ENCODE measurements at regions not wholly inside any gene's neighbourhood (a gene's known extent, or its start where the extent isn't known, plus 50 kb on each side); places are given as distances from the start of the nearest gene placed in this dataset.

DNA sequence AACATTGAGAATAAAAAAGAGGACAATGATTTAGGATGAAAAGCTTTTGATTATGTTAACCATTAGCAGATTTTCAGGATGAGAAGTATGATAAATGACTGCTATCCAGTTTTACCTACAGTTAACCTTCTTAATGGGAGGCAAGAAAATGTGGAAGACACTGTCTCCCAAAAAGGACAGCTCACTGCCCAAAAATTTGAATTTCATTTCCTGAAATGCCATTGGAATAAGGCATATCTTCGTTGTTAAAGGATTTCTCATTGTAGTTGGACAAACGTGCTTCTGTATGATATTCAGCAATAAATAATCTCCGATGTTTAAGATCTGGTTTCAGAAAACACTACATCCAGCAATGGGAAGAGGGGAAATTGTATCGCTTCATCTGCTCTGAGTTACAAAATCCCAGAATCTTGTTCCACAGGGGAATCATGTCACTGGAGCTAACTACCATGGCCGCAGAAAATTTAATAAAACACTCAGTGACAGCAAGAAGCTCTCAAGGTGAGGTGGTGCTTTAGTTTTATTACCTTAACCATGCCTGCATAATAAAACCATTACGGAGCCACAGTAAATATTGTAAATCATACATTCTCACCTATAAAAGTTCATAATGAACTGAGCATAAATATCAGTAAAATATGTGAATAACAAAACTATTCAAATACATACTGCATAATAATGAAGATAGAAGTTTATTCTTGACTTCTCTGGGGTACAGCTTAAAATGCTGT is 552.3 kb downstream of the PCDH7 start:
- no peak for DNase-seq (ENCODE audit: low read depth)

DNA sequence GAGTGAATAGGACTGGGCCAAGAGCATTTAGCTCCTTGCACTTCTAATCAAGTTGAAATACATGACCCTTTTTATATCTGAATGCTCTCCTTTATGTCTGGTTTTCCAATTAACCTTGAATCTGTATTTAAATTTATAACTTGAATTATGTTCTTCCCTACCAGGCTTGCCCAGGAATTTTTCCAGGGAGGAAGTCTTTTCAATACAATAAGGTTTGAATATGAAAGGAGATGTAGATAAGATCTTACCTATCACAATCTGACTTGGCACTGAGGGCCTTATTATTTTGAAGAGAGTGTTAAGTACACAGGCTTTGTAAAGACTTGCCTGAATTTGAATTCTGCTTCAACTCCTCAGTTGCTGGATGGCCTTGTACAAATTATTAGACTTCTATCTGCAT is 555.7 kb downstream of the PCDH7 start:
- no peak for DNase-seq (ENCODE audit: low read depth)

DNA sequence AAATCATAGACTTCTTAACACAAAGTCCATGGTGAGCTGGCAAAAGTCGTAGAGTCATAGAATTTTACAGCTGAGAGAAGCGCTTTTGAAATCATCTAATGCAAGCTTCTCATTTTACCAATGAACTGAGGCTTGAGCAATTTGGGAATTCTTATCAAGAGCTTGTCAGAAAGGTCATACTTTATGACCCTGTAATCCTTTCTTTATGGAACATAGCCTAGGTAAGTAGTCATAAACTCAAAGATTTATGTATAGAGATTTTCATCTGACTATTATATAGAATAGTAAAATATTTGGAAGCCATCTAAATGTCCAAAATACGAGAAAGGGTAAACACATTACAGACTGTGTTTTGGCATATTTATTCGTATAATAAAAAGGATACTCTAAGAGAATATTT is 563.5 kb downstream of the PCDH7 start:
- DNase-seq (ENCODE audit: low read depth), result no peak

DNA sequence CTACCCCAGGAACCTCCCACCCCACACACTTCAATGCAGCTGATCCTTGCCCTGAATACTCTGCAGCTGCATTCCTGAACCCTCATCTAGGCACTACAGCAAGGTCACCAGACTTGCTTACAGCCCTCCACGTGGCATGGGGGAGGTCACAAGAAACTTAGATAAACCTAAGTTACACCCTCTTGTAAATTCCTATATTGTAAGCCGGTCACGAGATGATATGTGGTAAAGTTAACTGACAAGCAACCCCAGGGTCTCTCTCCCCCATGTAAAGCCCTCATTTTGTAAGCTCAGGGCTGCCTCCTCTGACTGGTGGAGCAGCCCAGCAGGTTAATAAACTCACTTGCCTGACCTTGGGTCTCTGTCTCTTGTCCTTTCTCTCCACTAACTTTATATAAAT is 570.7 kb downstream of the PCDH7 start:
- no peak for DNase-seq (ENCODE audit: low read depth)

DNA sequence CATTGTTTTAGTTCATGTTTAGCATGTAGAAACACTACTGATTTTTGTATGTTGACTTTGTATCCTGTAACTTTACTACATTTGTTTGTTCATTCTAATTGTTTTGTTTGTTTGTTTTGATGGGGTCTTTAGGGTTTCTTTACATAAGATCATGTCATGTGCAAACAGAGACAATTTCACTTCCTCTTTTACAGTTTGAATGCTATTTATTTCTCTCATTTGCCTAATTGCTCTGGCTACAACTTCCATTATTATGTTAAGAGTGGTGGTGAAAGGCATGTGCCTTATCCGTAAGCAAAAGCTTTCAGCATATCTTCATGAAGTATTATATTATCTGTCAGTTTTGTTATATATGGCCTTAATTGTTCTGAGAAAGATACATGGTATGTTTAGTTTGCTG is 571.1 kb downstream of the PCDH7 start:
- no peak for DNase-seq (ENCODE audit: low read depth)

DNA sequence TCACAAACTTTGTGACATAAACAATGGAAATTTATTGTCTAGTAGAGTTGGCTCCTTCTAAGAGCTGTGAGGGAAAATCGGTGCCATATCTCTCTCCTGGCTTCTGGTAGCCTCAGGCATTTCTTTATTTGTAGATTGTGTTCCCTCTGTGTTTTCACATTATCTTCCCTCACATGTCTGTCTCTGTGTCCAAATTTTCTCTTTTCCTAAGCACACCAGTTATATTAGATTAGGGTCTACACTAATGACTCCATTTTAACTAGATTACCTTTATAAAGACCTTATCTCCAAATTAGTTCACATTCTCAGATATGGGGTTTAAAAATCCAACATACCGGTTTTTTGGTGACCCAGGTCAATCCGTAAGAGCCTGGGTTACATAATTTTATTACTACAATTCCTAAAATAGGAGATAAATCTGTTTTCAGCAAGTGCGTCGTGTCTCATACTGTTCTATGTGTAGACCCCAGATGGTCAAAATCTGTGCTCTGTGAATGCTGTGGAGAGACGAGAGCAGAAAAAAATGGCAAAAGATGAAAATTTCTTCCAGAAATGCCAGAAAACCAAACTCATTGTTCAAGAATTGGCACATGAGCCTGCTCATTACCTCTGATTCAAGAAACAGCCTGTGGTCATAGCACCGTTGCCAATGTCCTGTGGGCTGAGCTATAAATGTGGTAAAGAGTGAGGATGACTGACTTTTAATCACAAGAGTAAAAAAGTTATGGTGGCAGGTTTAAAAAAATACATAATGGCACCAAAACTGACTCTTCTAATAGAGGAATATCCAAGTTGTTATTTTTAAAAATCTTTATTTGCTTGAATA is 574.7 kb downstream of the PCDH7 start:
- DNase-seq (ENCODE audit: low read depth), result no peak

DNA sequence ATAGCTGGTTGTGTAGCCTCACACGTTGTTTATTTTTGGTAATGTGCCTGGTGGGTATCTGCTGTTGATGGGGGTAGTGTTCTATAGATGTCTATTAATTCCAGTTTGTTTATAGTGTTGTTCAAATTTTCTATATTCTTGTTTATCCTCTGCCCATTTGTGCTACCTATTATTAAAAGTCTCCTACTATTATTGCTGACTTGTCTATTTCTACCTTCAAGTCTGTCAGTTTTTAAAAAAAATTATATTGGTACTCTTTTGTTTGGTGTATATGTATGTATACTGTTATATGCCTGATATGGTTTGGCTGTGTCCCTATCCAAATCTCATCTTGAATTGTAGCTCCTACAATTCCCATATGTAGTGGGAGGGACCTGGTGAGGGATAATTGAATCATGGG is 578.6 kb downstream of the PCDH7 start:
- DNase-seq (ENCODE audit: low read depth), result no peak

DNA sequence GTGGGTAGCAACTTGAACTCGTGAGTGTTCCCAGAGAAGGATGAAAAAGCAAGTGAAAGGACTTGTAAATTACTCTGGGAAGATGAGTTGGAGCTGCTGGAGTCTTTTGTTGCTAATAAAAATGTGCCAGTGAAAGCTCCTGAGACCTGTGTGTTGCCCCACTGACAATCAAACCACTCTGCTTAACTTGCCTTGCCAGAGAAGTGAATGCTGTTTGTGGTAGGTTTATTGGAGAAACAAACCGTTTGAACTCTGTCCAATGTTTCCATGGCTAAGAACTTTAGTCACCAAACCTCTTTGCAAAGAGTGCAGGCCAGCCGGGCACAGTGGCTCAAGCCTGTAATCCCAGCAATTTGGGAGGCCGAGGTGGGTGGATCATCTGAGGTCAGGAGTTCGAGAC is 586.9 kb downstream of the PCDH7 start:
- no peak for DNase-seq (ENCODE audit: low read depth)

DNA sequence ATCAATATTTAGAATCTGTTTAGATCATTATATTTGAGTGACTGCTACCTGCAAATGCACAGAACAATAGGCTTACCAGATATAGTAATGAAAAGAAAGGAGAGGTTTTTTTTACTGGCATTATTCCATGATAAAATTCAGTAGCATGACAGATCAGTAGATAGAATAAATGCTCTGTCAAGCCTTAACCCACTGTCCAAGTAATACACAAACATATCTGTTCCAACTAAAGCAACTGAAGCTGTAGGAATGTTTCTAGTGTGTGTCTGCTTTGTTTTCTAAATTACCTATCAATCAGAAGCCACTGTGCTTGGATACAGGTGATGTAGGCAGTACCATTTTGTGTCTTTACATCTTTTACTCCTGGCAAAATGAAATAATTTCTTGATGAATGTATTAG is 604.6 kb downstream of the PCDH7 start:
- no peak for DNase-seq (ENCODE audit: low read depth)

DNA sequence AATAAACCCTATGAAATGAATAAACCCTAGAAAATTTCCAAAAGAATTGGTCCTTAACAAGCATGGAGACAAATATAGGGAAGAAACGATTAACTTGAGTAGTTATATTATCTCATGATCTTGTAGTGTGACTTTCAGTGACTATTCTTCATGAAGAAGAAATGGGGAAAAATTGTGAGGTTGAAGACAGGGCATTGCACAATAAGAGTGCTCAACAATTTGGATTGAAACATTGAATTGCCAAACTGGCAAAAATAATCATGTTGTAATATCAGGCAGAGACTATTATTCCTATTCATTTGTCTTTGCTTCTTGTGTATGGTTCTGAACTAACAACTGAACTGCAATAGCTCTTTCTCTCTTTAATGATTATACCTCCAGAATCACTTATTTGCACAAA is 605.1 kb downstream of the PCDH7 start:
- DNase-seq (ENCODE audit: low read depth), result no peak

DNA sequence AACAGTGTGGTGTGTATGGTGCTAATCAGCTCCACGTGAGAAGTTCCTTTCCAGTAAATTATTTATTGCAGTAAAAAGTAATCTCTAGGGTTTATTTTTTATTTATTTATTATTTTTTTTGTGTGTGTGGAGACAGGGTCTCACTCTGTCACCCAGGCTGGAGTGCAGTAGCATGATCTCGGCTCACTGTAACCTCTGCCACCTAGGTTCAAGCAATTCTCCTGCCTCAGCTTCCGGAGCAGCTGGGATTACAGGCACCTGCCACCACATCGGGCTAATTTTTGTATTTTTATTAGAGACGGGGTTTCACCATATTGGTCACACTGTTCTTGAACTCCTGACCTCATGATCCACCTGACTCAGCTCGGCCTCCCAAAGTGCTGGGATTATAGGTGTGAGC is 606.9 kb downstream of the PCDH7 start:
- no peak for DNase-seq (ENCODE audit: low read depth)

DNA sequence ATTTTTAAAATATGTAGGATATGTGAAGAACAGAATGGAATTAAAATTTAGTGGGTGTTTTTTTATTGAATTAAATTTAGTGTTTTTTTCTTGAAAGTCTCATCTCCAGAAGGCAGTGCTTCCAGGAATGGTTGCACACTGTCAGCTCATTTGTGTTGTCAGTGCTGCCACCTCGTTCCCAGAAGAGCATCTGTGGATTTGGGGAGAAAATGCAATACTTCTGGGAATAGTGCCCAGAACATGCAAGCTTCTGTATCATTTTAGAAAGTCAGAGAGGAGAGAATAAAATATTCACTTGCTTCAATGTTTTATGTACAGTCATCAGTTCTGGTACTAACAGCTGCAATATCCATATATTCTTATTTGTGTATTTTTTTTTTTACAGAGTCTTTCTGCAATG is 608.8 kb downstream of the PCDH7 start:
- no peak for DNase-seq (ENCODE audit: low read depth)

DNA sequence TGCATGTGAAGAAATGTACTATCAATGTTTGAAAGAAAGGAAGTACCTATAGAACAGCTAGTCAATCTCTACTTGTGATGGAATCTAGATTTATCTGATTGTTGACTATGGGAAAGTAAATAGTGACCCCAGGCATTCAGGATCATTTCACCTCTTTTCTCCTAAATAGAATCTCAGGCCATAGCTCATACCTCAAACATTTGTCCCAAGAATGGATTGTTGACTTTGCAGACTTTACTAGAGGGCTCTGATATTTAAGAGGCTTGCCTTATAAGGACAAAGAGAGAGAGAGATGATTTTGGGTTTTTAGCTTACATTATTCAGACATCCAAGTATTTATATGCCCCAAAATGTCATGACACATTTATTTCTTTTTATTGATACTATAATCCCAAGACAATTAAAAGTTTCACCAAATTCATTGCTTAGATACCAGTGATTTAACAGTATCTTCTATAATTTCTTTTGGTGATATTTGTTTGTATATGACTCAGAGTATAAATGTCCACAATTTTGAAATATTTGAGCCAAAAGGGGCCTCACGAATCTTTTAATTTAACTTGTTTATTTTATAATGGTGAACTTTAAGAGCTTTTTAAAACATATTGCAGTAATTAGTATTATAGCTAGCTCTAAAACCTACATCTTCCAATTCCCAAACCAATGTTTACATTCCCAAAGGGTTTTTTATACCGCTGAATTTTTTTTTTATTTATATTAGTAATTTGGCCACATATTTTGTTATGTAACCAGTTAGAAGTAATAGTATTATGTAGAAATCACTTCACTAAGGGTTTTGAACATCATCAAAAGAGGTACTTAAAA is 614.1 kb downstream of the PCDH7 start:
- DNase-seq (ENCODE audit: low read depth), result no peak

DNA sequence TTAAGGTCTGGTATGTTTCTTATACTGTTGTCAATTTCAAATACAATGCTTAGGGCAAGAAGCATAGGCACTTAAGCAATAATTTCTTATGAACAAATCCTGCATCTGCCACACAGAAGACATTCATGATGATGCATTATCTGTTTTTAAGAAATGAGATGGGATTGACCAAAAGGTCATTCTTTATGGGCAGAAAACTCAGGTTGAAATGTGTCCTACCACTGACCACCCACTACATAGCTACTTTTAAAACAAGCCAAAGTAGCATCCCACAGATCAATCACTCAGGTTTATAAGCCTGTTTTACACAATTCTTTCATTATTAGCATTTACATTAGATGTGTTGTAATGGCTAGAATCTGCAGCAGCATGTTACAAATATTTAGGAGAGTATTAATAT is 617.8 kb downstream of the PCDH7 start:
- no peak for DNase-seq (ENCODE audit: low read depth)

DNA sequence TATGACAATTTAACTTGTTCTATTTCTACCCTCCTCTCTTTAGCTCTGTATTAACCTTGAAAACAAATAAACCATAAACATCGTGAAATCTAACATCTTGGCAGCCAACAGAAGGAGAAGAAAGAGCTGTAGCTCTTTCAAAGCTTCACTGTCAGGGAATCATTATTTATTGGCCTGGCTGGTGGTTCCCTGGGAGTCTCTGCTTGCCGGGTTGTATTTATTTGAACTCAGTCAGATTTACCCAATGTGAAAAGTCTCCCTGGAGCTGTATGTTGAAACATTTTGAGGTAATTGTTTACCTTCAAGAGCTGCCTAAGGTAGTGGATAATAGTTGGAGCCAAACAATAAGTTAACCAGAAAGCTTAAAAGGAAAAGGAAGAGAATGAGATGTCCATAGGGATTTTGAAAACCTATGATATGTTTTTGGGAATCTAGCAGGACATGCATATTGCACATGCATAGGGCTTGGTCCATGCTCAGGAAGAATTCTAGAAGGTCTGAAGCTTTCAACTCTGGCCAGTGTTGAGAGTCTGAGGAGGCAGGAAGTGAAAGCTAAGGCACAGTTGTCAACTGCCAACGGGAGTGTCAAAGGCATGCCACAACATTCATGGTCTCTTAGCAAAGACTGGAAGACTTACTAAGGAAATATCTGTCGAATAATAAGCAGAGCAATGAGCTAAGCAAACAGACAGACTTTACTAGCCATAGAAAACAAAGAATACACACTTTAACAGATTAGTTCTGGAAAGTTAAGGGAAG is 621.6 kb downstream of the PCDH7 start:
- no peak for DNase-seq (ENCODE audit: low read depth)

DNA sequence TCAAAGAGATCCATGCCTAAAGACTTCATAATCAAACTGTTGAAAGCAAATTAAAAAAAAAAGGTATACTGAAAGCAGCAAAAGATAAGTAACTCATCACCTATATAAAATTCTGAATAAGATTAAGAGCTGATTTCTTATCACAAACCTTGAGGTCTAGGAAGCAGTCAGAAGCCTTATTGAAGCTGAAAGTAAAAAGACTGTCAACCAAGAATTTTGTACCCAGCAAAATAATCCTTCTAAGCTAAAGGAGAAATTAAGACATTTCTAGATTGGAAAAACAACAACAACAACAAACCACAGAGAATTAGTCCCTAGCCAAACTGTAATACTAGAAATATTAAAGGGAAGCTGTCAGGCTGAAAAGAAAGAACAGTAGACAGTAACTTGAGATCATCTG is 622.9 kb downstream of the PCDH7 start:
- DNase-seq (ENCODE audit: low read depth), result no peak

DNA sequence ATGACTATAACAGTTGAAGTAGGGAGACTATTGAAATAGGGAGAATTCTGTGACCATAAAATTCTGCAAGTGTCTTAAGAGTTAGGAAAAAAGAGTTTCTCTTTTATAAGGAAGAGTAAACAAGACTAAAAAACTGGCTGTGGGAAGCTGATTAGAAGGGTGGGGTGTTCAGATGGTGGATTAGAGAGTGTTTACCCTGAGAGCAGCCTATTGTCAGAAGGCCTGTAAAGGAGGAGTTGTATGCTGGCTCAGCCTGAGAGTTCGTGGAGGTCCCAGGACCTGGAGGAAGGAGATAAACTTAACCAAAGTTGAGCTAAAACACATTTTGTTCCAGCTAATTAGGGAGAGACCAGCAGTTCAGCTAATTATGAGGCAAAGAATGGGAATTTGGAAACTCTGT is 629.7 kb downstream of the PCDH7 start:
- no peak for DNase-seq (ENCODE audit: low read depth)

DNA sequence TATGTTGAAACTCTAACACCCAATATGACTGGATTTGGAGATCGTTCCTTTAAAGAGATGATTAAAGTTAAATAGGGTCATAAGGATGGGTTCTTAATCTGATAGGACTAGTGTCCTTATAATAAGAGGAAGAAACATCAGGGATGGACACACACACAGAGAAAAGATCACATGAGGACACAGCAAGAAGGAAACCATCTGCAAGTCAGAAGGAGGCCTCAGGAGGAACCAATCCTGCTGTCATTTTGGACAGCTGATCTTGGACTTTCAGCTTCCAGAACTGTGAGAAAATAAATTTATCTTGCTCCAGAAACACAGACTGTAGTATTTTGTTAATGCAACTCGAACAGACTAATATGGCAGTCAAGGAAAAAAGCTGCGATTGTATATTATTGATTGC is 631.5 kb downstream of the PCDH7 start:
- DNase-seq (ENCODE audit: low read depth), result no peak

DNA sequence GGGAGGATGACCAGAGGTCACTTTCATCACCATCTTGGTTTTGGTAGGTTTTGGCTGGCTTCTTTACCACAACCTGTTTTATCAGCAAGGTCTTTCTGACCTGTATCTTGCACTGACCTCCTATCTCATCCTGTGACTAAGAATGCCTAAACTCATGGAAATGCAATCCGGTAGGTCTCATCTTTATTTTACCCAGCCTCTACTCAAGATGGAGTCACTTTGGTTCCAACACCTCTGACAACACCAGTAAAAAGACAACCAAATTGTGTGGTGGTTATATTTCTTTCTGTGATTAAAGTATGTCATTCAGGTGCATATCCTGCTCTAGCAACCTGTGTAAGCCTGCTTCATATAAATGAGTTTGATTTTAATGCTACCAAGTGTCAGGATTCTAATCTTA is 636.7 kb downstream of the PCDH7 start:
- no peak for DNase-seq (ENCODE audit: low read depth)

DNA sequence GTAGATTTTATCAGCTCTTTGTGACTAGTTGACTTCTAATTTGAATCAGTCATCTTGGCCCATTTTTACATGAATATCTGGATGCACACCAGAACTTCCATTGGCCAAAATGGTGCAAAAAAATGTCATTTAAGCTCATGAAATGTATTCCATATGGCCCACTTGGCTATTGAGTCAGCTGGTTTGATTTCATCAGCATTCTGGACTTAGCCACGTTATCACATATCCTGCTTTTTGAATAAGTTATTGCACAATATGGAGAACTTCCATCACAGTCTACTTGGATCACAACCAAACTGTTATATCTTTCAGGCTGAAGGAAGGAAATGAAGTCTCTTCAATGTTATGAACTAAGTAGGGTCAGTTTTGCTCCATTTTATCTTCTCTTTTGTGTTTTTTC is 640.6 kb downstream of the PCDH7 start:
- no peak for DNase-seq (ENCODE audit: low read depth)

DNA sequence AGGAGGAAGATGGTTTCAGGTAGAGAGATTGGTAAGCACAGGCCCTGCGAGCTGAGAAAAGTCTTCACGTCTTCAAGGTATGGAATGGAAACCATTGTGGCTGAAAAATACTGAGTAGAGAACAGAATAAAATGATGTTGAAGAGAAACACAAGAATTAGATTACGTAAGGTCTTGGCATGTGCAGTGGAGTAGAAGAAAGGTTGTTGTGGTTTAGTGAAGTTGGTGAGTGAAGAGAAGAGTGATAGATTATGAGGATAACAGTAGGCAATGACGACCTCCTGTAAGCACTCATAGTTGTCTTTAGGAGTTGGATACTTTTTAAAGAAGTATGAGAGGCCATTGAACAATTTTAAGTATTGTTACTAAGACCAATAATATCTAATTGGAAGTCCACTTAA is 642.6 kb downstream of the PCDH7 start:
- peak; percentile 41 for DNase-seq (ENCODE audit: low read depth)

Data from renal cortical epithelial cell (primary cell).